Breast epithelium (tissue), 4 donors: ENCODE measurements at regions not wholly inside any gene's neighbourhood (a gene's known extent, or its start where the extent isn't known, plus 50 kb on each side); places are given as distances from the start of the nearest gene placed in this dataset.

Experiments used
- DNase-seq, 2 donors: peaks; one replicate each; pipeline ENCODE4 v3.0.0-alpha.2; 2019; ENCODE audit warnings: low spot score in 2 of 2
- H3K27ac ChIP-seq, 2 donors: fragments of 200-600 bp; sonication (generic) in 1 of 2; one replicate each; pipeline ENCODE4 v1.5.1; 2016 to 2019; ENCODE audit warnings: mild to moderate bottlenecking in 1 of 2
- H3K27me3 ChIP-seq, 2 donors: fragments of 200-600 bp; sonication (generic) in 1 of 2; one replicate each; pipeline versions ENCODE4 v1.5.1 to v1.6.0; 2017 to 2019; ENCODE audit warnings: control low read depth in 1 of 2, mild to moderate bottlenecking in 1 of 2
- H3K36me3 ChIP-seq: fragments of 200-600 bp; one replicate; pipeline ENCODE4 v1.5.1; 2019
- H3K4me1 ChIP-seq, 2 donors: fragments of 200-600 bp; sonication (generic); one replicate each; pipeline ENCODE4 v1.5.1; 2016 to 2019; ENCODE audit warnings: control low read depth in 1 of 2
- H3K4me3 ChIP-seq, 3 donors: fragments of 200-600 bp; sonication (generic); 1 replicate in 2 of 3; 2 replicates in 1 of 3; pipeline ENCODE4 v1.5.1; 2016 to 2019; ENCODE audit warnings: mild to moderate bottlenecking in 3 of 3, moderate library complexity in 2 of 3
- H3K9me3 ChIP-seq, 2 donors: fragments of 200-600 bp; sonication (generic) in 1 of 2; one replicate each; pipeline ENCODE4 v1.5.1; 2016 to 2019; ENCODE audit warnings: control low read depth in 1 of 2
- CTCF ChIP-seq, 3 donors: fragments of 450-650 bp; IDR thresholded peaks; one replicate each; pipeline ENCODE4 v1.5.1; 2016 to 2017; ENCODE audit warnings: antibody characterized with exemption in 3 of 3, mild to moderate bottlenecking in 3 of 3, moderate library complexity in 3 of 3
- POLR2A ChIP-seq: fragments of 450-650 bp; IDR thresholded peaks from one replicate; pipeline ENCODE4 v1.6.1; 2016; ENCODE audit warnings: antibody characterized with exemption, mild to moderate bottlenecking, moderate library complexity
- POLR2AphosphoS5 ChIP-seq, 3 donors: sonication (generic); formaldehyde crosslinking; IDR thresholded peaks; one replicate each; pipeline ENCODE4 v1.6.1; 2017; ENCODE audit warnings: antibody characterized with exemption in 3 of 3
- intact Hi-C: fragments of 100-400 bp; cut with DNase I; formaldehyde crosslinking; loops from one replicate; pipeline ENCODE4 v1.15.1; 2023; ENCODE audit warnings: low total_unique reads

- H3K36me3 ChIP-seq, result no peaks in the 10 kb centered on the region
- no peak overlapping the region for H3K27ac ChIP-seq
- no peaks in the 10 kb centered on the region for H3K27me3 ChIP-seq
- H3K4me3 ChIP-seq, result no peak overlapping the region
- TF ChIP-seq POLR2AphosphoS5 (IDR thresholded peaks at IDR 0.05) (no peak), CTCF (IDR thresholded peaks at IDR 0.05) (no peak), POLR2A (no peak)
- no peaks in the 10 kb centered on the region for H3K9me3 ChIP-seq
- H3K4me1 ChIP-seq, result no peaks in the 10 kb centered on the region
- intact Hi-C loops, result no loop called here
- no peak for DNase-seq
Observed at GRCh38 chr12:127998988-127999387, 268.0 kb upstream of the TMEM132C start.

GRCh38 chr12:128004383-128004938 is 262.5 kb upstream of the TMEM132C start:
- Histone ChIP-seq H3K4me3 (no peak overlapping the region), H3K27ac (no peak overlapping the region), H3K27me3 (no peaks in the 10 kb centered on the region), H3K36me3 (no peaks in the 10 kb centered on the region), H3K4me1 (no peaks in the 10 kb centered on the region), H3K9me3 (no peaks in the 10 kb centered on the region)
- TF ChIP-seq POLR2AphosphoS5 (IDR thresholded peaks at IDR 0.05), result no peak
- no peak for TF ChIP-seq POLR2A
- no peak for TF ChIP-seq CTCF (IDR thresholded peaks at IDR 0.05)
- intact Hi-C loops, result no loop called here
- DNase-seq, result no peak

- H3K4me3 ChIP-seq, result no peak overlapping the region
- TF ChIP-seq CTCF (IDR thresholded peaks at IDR 0.05) (no peak), POLR2AphosphoS5 (IDR thresholded peaks at IDR 0.05) (no peak), POLR2A (no peak)
- H3K27ac ChIP-seq, result no peak overlapping the region
- H3K27me3 ChIP-seq, result no peaks in the 10 kb centered on the region
- H3K36me3 ChIP-seq, result no peaks in the 10 kb centered on the region
- intact Hi-C loops, result no loop called here
- no peaks in the 10 kb centered on the region for H3K4me1 ChIP-seq
- DNase-seq, result no peak
- H3K9me3 ChIP-seq, result no peaks in the 10 kb centered on the region
Observed at GRCh38 chr12:128007250-128007649, 259.7 kb upstream of the TMEM132C start.

- no peak for TF ChIP-seq CTCF (IDR thresholded peaks at IDR 0.05)
- TF ChIP-seq POLR2AphosphoS5 (IDR thresholded peaks at IDR 0.05), result no peak
- TF ChIP-seq POLR2A, result no peak
- intact Hi-C loops, result no loop called here
- Histone ChIP-seq H3K4me3 (no peak overlapping the region), H3K27me3 (no peaks in the 10 kb centered on the region), H3K36me3 (no peaks in the 10 kb centered on the region), H3K4me1 (no peaks in the 10 kb centered on the region), H3K27ac (no peak overlapping the region), H3K9me3 (no peaks in the 10 kb centered on the region)
- DNase-seq, result no peak
Observed at GRCh38 chr12:128008341-128008740, 258.6 kb upstream of the TMEM132C start.

GRCh38 chr12:128009108-128009507 is 257.9 kb upstream of the TMEM132C start:
- Histone ChIP-seq H3K27ac (no peak overlapping the region), H3K9me3 (no peaks in the 10 kb centered on the region), H3K4me1 (no peaks in the 10 kb centered on the region), H3K4me3 (no peak overlapping the region), H3K36me3 (no peaks in the 10 kb centered on the region), H3K27me3 (no peaks in the 10 kb centered on the region)
- no peak for TF ChIP-seq POLR2A
- TF ChIP-seq POLR2AphosphoS5 (IDR thresholded peaks at IDR 0.05), result no peak
- TF ChIP-seq CTCF (IDR thresholded peaks at IDR 0.05), result no peak
- intact Hi-C loops, result no loop called here
- no peak for DNase-seq
